SK-N-SH (cell line): ENCODE measurements at regions not wholly inside any gene's neighbourhood (a gene's known extent, or its start where the extent isn't known, plus 50 kb on each side); places are given as distances from the start of the nearest gene placed in this dataset.

Experiments
- CTCF ChIA-PET: fragments of 300-600, 350-600 bp; formaldehyde crosslinking; extraction: SDS; loops from one replicate; lab custom pipeline; 2021; lab: Yijun Ruan, JAX
- POLR2A ChIA-PET: fragments of 350-600 bp; sonication (Branson Sonifier 250); formaldehyde crosslinking; extraction: SDS; loops from one replicate; lab custom pipeline; 2020; ENCODE audit warnings: antibody characterized with exemption, inconsistent platforms; lab: Yijun Ruan, JAX
- DNase-seq: peaks from one replicate; pipeline ENCODE4 v3.0.0; 2012
- H2AFZ ChIP-seq: fragments of 200-600 bp; sonication (generic); 2 replicates; pipeline ENCODE4 v1.8.1; 2016; ENCODE audit warnings: antibody characterized with exemption, mild to moderate bottlenecking, low read depth
- H3F3A ChIP-seq: fragments of 200-600 bp; sonication (generic); replicated peaks from 2 replicates; pipeline ENCODE3; 2016; ENCODE audit warnings: antibody characterized with exemption, mild to moderate bottlenecking; ENCODE audit not compliant: insufficient read depth
- H3K27ac ChIP-seq, 2 experiments: fragments of 200-500 bp in 1 of 2; fragments of 200-600 bp in 1 of 2; sonication (Bioruptor generic) in 1 of 2; sonication (generic), shearing (Covaris generic) in 1 of 2; 2 replicates each; pipeline versions ENCODE4 v1.5.1 to v1.6.1; 2014 to 2016; ENCODE audit warnings: low read depth in 2 of 2, inconsistent platforms in 1 of 2, low read length in 1 of 2, mild to moderate bottlenecking in 1 of 2, mixed read lengths in 1 of 2
- H3K27me3 ChIP-seq: fragments of 200-600 bp; sonication (generic), shearing (Covaris generic); 2 replicates; pipeline ENCODE4 v1.6.1; 2016; ENCODE audit warnings: mixed run types; ENCODE audit not compliant: insufficient read depth
- H3K36me3 ChIP-seq, 2 experiments: fragments of 200-500 bp in 1 of 2; fragments of 200-600 bp in 1 of 2; sonication (Bioruptor generic) in 1 of 2; sonication (generic) in 1 of 2; replicated peaks in 1 of 2; 2 replicates each; pipeline versions ENCODE3 to v1.5.1; 2014 to 2016; ENCODE audit warnings: low read length in 1 of 2, mild to moderate bottlenecking in 1 of 2; ENCODE audit not compliant: insufficient read depth in 2 of 2, control insufficient read depth in 1 of 2
- H3K4me1 ChIP-seq, 2 experiments: fragments of 200-500 bp in 1 of 2; fragments of 200-600 bp in 1 of 2; sonication (Bioruptor generic) in 1 of 2; sonication (generic), shearing (Covaris generic) in 1 of 2; 2 replicates each; pipeline versions ENCODE4 v1.5.1 to v1.6.1; 2014 to 2016; ENCODE audit warnings: low read depth in 1 of 2, low read length in 1 of 2, mixed run types in 1 of 2; ENCODE audit not compliant: insufficient read depth in 2 of 2, control insufficient read depth in 1 of 2
- H3K4me2 ChIP-seq: fragments of 200-600 bp; sonication (generic), shearing (Covaris generic); 2 replicates; pipeline ENCODE4 v1.6.1; 2017; ENCODE audit warnings: mixed run types
- H3K4me3 ChIP-seq, 2 experiments: fragments of 200-500 bp in 1 of 2; fragments of 200-600 bp in 1 of 2; sonication (Bioruptor generic) in 1 of 2; sonication (generic), shearing (Covaris generic) in 1 of 2; 2 replicates each; pipeline versions ENCODE4 v1.5.1 to v1.8.1; 2014 to 2016; ENCODE audit warnings: low read depth in 2 of 2, inconsistent platforms in 1 of 2, low read length in 1 of 2, mild to moderate bottlenecking in 1 of 2, mixed read lengths in 1 of 2, moderate library complexity in 1 of 2
- H3K79me2 ChIP-seq: fragments of 200-600 bp; sonication (generic); 2 replicates; pipeline ENCODE4 v1.8.1; 2017; ENCODE audit warnings: mild to moderate bottlenecking; ENCODE audit not compliant: insufficient read depth
- H3K9ac ChIP-seq: fragments of 200-600 bp; sonication (generic); 2 replicates; pipeline ENCODE4 v1.6.1; 2017; ENCODE audit warnings: mixed run types
- H3K9me2 ChIP-seq: fragments of 200-600 bp; sonication (generic); 2 replicates; pipeline ENCODE4 v1.6.1; 2017; ENCODE audit warnings: mixed run types
- H3K9me3 ChIP-seq: fragments of 200-600 bp; sonication (generic); 2 replicates; pipeline ENCODE4 v1.6.1; 2017; ENCODE audit warnings: mixed run types, mild to moderate bottlenecking, moderate library complexity
- H4K20me1 ChIP-seq: fragments of 200-600 bp; sonication (generic); 2 replicates; pipeline ENCODE4 v1.6.1; 2017; ENCODE audit warnings: mild to moderate bottlenecking, mixed run types; ENCODE audit not compliant: insufficient read depth
- ELF1 ChIP-seq: IDR thresholded peaks from 2 replicates; pipeline ENCODE4 v1.4.0; 2012
- EP300 ChIP-seq, 2 experiments: IDR thresholded peaks; 2 replicates each; pipeline versions ENCODE4 v1.4.0 to v1.6.1; 2012; ENCODE audit warnings: borderline replicate concordance in 1 of 2, low read depth in 1 of 2, low read length in 1 of 2
- EZH2phosphoT487 ChIP-seq: fragments of 200-600 bp; sonication (generic); IDR thresholded peaks from 2 replicates; pipeline ENCODE4 v1.6.1; 2017; ENCODE audit warnings: low read depth, mixed run types, mild to moderate bottlenecking, antibody characterized with exemption, moderate library complexity, borderline replicate concordance
- GATA2 ChIP-seq: sonication (generic); formaldehyde crosslinking; IDR thresholded peaks from 2 replicates; pipeline ENCODE4 v1.5.0; 2020; ENCODE audit warnings: mild to moderate bottlenecking, missing genetic modification reagents
- IRF3 ChIP-seq: fragments of 150-350 bp; IDR thresholded peaks from 2 replicates; pipeline ENCODE4 v1.6.1; 2016; ENCODE audit warnings: mild to moderate bottlenecking, low read depth, low read length
- JUND ChIP-seq: IDR thresholded peaks from 2 replicates; pipeline ENCODE4 v1.4.0; 2012
- MAX ChIP-seq: IDR thresholded peaks from 2 replicates; pipeline ENCODE4 v1.4.0; 2012; ENCODE audit warnings: low read depth
- MEF2A ChIP-seq: IDR thresholded peaks from 2 replicates; pipeline ENCODE4 v1.4.0; 2012; ENCODE audit warnings: low read depth, borderline replicate concordance
- NFIC ChIP-seq: IDR thresholded peaks from 2 replicates; pipeline ENCODE4 v1.4.0; 2012; ENCODE audit warnings: borderline replicate concordance
- PBX3 ChIP-seq: IDR thresholded peaks from 2 replicates; pipeline ENCODE4; 2012
- POLR2AphosphoS5 ChIP-seq: IDR thresholded peaks from 2 replicates; pipeline ENCODE4 v1.6.1; 2012; ENCODE audit warnings: low read depth, low read length
- RFX5 ChIP-seq: IDR thresholded peaks from 2 replicates; pipeline ENCODE4 v1.6.1; 2012; ENCODE audit warnings: mild to moderate bottlenecking, improper control_type of control experiment, low read length
- TCF12 ChIP-seq: IDR thresholded peaks from 2 replicates; pipeline ENCODE4 v1.4.0; 2012
- TEAD4 ChIP-seq: IDR thresholded peaks from 2 replicates; pipeline ENCODE4 v1.4.0; 2012; ENCODE audit warnings: mild to moderate bottlenecking, borderline replicate concordance; ENCODE audit not compliant: insufficient read depth
- YY1 ChIP-seq: IDR thresholded peaks from 2 replicates; pipeline ENCODE4 v1.4.0; 2012; ENCODE audit warnings: low read depth, mild to moderate bottlenecking
- WGBS: methylation state at CpG from one replicate; pipeline ENCODE4 v1.1.6; 2017; ENCODE audit warnings: low lambda C conversion rate; 5-methylcytosine and 5-hydroxymethylcytosine counted together

- 6% methylated on average over 3 of the region's 3 CpGs for WGBS
- H3K27ac ChIP-seq, result no peak overlapping the region
- no peak overlapping the region for H3K9ac ChIP-seq
Measured at GRCh38 chr6:92719773-92720172, 699.6 kb downstream of the EPHA7 start.

GRCh38 chr6:92716638-92717037 lies 702.7 kb downstream of the EPHA7 start:
- no peaks in the 10 kb centered on the region for H3F3A ChIP-seq
- H2AFZ ChIP-seq, result no peak overlapping the region
- H3K4me1 ChIP-seq, result no peaks in the 10 kb centered on the region
- H3K9me2 ChIP-seq, result no peaks in the 10 kb centered on the region
- H3K4me3 ChIP-seq, result no peak overlapping the region
- H3K9me3 ChIP-seq, result no peaks in the 10 kb centered on the region
- H3K36me3 ChIP-seq, result no peaks in the 10 kb centered on the region
- H4K20me1 ChIP-seq, result no peaks in the 10 kb centered on the region
- CTCF ChIA-PET, result no interaction called here
- POLR2A ChIA-PET, result no interaction called here
- DNase-seq, result no peak
- H3K9ac ChIP-seq, result no peak overlapping the region
- H3K27ac ChIP-seq, result no peak overlapping the region
- H3K4me2 ChIP-seq, result no peak overlapping the region
- WGBS, result 32% methylated on average over 4 of the region's 4 CpGs
- no peaks in the 10 kb centered on the region for H3K27me3 ChIP-seq
- TF ChIP-seq EZH2phosphoT487 (no peak), IRF3 (no peak), GATA2 (CRISPR knock-in tag) (no peak), MAX (no peak), PBX3 (no peak), ELF1 (no peak), POLR2AphosphoS5 (no peak), JUND (no peak), EP300 (IDR thresholded peaks at IDR 0.05; ENCODE audit: borderline replicate concordance in 1 of 2, low read depth in 1 of 2, low read length in 1 of 2) (no peak), MEF2A (no peak), TCF12 (no peak)
- TF ChIP-seq, all 33 proteins: peak for 0
- H3K79me2 ChIP-seq, result no peaks in the 10 kb centered on the region

More at GRCh38 chr6:92719773-92720172, 699.6 kb downstream of the EPHA7 start:
- Histone ChIP-seq H3K4me2 (no peak overlapping the region), H2AFZ (no peak overlapping the region), H3K27me3 (no peaks in the 10 kb centered on the region), H3K4me3 (no peak overlapping the region), H3K36me3 (no peaks in the 10 kb centered on the region), H3K9me3 (no peaks in the 10 kb centered on the region), H3K79me2 (no peaks in the 10 kb centered on the region), H3K4me1 (no peaks in the 10 kb centered on the region), H3K9me2 (no peaks in the 10 kb centered on the region), H3F3A (no peaks in the 10 kb centered on the region), H4K20me1 (no peaks in the 10 kb centered on the region)
- no peak for DNase-seq
- POLR2A ChIA-PET, result no interaction called here
- CTCF ChIA-PET, result no interaction called here
- no peak for TF ChIP-seq RFX5
- no peak for TF ChIP-seq YY1
- TF ChIP-seq NFIC, result no peak
- no peak for TF ChIP-seq TEAD4
